ENCODE measurements at regions not wholly inside any gene's neighbourhood (a gene's known extent, or its start where the extent isn't known, plus 50 kb on each side); places are given as distances from the start of the nearest gene placed in this dataset.

DNA sequence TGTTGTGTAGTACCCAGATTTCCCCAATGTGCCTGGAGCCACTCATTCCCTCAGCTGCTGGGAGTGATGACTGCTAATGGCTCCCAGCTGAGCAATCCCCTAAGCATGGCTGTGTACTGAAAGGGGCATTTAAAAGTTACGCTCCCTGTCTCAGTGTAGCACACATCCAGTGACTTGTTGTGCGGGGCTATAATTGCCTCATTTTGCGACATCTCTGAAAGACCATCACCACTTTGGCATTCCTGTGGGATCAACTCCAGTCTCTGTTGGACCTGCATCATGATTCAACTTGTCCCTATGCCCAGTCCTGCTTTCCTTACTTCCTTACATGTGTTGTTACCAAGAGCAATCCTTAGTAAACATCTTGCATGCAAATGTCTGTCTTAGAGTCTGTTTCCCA, 201.2 kb upstream of the MPDZ start:
- TF ChIP-seq, protein P1, sequence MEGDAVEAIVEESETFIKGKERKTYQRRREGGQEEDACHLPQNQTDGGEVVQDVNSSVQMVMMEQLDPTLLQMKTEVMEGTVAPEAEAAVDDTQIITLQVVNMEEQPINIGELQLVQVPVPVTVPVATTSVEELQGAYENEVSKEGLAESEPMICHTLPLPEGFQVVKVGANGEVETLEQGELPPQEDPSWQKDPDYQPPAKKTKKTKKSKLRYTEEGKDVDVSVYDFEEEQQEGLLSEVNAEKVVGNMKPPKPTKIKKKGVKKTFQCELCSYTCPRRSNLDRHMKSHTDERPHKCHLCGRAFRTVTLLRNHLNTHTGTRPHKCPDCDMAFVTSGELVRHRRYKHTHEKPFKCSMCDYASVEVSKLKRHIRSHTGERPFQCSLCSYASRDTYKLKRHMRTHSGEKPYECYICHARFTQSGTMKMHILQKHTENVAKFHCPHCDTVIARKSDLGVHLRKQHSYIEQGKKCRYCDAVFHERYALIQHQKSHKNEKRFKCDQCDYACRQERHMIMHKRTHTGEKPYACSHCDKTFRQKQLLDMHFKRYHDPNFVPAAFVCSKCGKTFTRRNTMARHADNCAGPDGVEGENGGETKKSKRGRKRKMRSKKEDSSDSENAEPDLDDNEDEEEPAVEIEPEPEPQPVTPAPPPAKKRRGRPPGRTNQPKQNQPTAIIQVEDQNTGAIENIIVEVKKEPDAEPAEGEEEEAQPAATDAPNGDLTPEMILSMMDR (IDR thresholded peaks at IDR 0.05) = no peak
- Mint-ChIP-seq H3K4me3 (no peak overlapping the region), H3K4me1 (no peaks in the 10 kb centered on the region), H3K27me3 (no peaks in the 10 kb centered on the region), H3K9me3 (no peaks in the 10 kb centered on the region), H3K27ac (no peak overlapping the region), H3K36me3 (ENCODE audit: low read depth) (no peaks in the 10 kb centered on the region)
- ChIA-PET CTCF (no interaction called here), POLR2A (no interaction called here)
- intact Hi-C loops (cut with micrococcal nuclease) = no loop called here
- no peak for DNase-seq
- no peak for ATAC-seq (ENCODE audit: low read depth)

DNA sequence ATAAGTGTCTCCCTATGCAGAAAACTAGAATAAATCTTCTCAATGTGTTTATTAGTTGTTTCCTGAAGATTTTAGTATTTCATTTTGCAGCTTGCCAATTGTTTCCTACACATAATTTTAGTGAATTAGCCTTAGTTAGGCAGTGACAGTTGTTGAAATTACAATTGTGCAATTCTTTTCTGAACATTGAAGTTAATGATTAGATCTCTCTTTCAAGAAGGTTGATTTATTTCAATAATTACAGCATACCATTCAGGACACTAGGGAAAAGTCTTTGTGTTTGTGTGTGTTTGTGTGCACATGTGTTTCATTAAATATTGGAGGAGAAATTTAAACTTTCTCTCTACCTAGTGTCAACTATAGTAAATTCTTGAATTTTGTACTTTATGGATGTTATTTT, 199.6 kb upstream of the MPDZ start:
- no peaks in the 10 kb centered on the region for H3K36me3 Mint-ChIP-seq (ENCODE audit: low read depth)
- ChIA-PET POLR2A (no interaction called here), CTCF (no interaction called here)
- ATAC-seq (ENCODE audit: low read depth) (no peak), DNase-seq (no peak)
- no peaks in the 10 kb centered on the region for H3K9me3 Mint-ChIP-seq
- H3K27me3 Mint-ChIP-seq = no peaks in the 10 kb centered on the region
- H3K4me3 Mint-ChIP-seq = no peak overlapping the region
- intact Hi-C loops (cut with micrococcal nuclease) = no loop called here
- no peaks in the 10 kb centered on the region for H3K4me1 Mint-ChIP-seq
- H3K27ac Mint-ChIP-seq = no peak overlapping the region
- TF ChIP-seq, protein P1 (IDR thresholded peaks at IDR 0.05) = no peak

DNA sequence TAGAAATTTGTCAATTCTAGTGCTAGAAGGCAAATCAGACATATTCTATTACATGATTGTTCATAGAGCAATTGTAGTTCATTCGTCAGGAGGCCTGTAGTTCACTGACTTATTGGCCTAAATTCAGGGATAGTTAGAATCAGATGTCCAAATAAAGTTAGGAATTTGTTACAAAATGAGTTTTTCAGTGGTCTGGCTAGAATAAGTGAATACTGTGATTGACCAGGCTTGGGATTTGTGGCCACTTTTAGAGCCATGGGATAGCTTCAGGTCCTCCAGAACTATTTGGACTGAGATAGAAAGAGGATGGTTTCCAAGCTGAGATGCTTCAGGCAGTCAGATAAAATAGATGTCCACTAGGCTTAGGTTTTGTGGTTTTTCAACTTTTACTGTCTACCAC, 199.1 kb upstream of the MPDZ start:
- ATAC-seq (ENCODE audit: low read depth) = no peak
- H3K9me3 Mint-ChIP-seq = no peaks in the 10 kb centered on the region
- ChIA-PET CTCF (no interaction called here), POLR2A (no interaction called here)
- no peak for DNase-seq
- H3K27ac Mint-ChIP-seq = no peak overlapping the region
- H3K4me1 Mint-ChIP-seq = no peaks in the 10 kb centered on the region
- intact Hi-C loops (cut with micrococcal nuclease) = no loop called here
- TF ChIP-seq, protein P1 (IDR thresholded peaks at IDR 0.05) = no peak
- no peaks in the 10 kb centered on the region for H3K27me3 Mint-ChIP-seq
- no peak overlapping the region for H3K4me3 Mint-ChIP-seq
- no peaks in the 10 kb centered on the region for H3K36me3 Mint-ChIP-seq (ENCODE audit: low read depth)

DNA sequence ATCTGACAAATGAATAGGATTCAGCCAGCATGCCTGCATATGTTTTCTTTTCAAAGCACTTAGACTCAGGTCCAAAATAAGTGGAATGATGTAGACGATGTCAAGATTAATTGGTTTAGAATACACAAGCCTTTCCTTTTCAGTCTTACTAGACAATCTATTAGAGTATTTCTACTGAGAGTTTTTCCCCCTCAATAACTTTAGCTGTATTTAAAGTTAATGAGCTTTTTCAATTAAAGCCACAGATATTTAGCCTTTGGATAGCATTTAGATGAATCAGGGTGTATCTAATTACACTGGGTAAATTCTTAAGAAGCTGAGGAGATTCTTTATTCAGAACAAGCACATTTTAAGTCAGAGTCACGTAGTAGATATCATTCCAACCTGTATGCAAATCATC, 198.7 kb upstream of the MPDZ start:
- Mint-ChIP-seq H3K4me3 (no peak overlapping the region), H3K27me3 (no peaks in the 10 kb centered on the region), H3K4me1 (no peaks in the 10 kb centered on the region), H3K27ac (no peak overlapping the region), H3K9me3 (no peaks in the 10 kb centered on the region), H3K36me3 (ENCODE audit: low read depth) (no peaks in the 10 kb centered on the region)
- intact Hi-C loops (cut with micrococcal nuclease) = no loop called here
- TF ChIP-seq, protein P1 (IDR thresholded peaks at IDR 0.05) = no peak
- ChIA-PET POLR2A (no interaction called here), CTCF (no interaction called here)
- no peak for DNase-seq
- ATAC-seq (ENCODE audit: low read depth) = no peak

DNA sequence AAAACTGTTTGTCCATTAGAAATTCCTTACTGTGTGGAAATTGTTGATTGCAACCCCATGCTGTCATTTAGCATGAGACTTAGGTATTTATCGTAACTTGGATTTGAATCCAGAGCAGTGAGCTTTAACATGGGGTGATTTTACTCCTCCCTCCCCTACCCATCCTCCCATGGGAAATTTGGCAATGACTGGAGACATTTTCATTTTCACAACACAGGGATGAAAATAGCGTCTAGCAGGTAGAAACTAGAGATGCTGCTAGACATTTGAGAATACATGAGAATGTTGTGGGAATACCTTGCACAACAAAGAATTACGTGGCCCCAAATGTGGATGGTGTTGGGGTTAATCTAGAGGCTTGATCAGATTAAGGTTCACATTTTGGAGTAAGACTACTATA, 191.3 kb upstream of the MPDZ start:
- CTCF ChIA-PET = no interaction called here
- ATAC-seq (ENCODE audit: low read depth) = no peak

More for the DNA sequence above, 191.3 kb upstream of the MPDZ start:
- Mint-ChIP-seq H3K27me3 (no peaks in the 10 kb centered on the region), H3K4me1 (no peaks in the 10 kb centered on the region), H3K9me3 (no peaks in the 10 kb centered on the region), H3K36me3 (ENCODE audit: low read depth) (no peaks in the 10 kb centered on the region), H3K27ac (no peak overlapping the region), H3K4me3 (no peak overlapping the region)
- intact Hi-C loops (cut with micrococcal nuclease) = no loop called here
- TF ChIP-seq, protein P1 (IDR thresholded peaks at IDR 0.05) = no peak
- no peak for DNase-seq
- POLR2A ChIA-PET = no interaction called here
